22Rv1 (cell line): ENCODE measurements at regions not wholly inside any gene's neighbourhood (a gene's known extent, or its start where the extent isn't known, plus 50 kb on each side); places are given as distances from the start of the nearest gene placed in this dataset.

Experiments used
- CTCF ChIP-seq: fragments of 450-650 bp; IDR thresholded peaks from 2 replicates; pipeline ENCODE4 v1.5.1; 2017; ENCODE audit warnings: mild to moderate bottlenecking
- ZFX ChIP-seq: fragments of 450-650 bp; IDR thresholded peaks from 2 replicates; pipeline ENCODE4 v1.6.1; 2017; ENCODE audit warnings: antibody characterized with exemption, borderline replicate concordance

DNA sequence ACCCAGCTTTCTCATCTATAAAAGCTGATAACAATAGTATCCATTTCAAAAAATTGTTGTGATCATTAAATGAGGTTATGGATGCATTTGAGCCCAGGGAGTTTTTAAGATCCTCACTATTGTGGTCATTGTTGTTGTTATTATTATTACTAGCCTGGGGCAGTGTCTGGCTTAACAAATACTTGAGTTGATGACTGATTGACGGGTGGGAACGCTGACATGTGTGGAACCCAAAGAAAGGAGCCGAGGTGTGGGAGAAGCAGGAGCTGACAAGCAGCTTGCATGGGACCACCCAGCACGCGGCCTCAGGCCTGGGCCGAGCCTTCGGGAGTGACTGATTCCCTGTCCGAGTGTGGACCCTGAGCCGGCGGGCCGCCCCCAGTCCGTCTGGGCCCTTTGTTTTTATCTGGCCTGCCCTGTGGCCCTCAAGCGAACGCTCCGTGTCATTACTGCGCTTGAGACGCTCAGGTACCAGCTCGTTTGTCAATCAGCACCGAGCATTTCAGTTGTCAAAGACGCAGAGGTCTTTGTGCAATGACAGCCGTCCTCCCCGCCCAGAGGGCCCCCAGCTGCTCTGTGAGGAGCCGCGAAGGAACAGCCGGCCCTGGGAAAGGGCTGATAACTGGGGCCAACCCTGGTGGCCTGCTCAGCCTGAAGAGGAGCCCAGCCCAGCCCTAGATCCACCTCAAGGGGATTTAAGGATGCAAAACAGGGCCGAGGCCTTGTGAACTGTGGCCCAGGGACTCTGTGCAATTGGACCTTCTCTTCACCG lies 132.9 kb upstream of the FOXF1 start:
- no peak for TF ChIP-seq CTCF
- no peak for TF ChIP-seq ZFX
